GM21381 (cell line): ENCODE measurements at regions not wholly inside any gene's neighbourhood (a gene's known extent, or its start where the extent isn't known, plus 50 kb on each side); places are given as distances from the start of the nearest gene placed in this dataset.
"Not testable (repeated sequence)": the region's sequence is repeated elsewhere in the genome, so short reads cannot be mapped to it uniquely, and the experiment has no call there.

ENCODE experiments used
- ATAC-seq: cut with Tn5 transposase; IDR thresholded peaks from one replicate; pipeline ENCODE4 v1.9.1; 2021; ENCODE audit warnings: mild to moderate bottlenecking, moderate library complexity; ENCODE audit not compliant: unreplicated experiment

GRCh38 chr9:42430674-42431615 is 247.5 kb downstream of the SPATA31A6 start:
- ATAC-seq, result not testable (repeated sequence)

GRCh38 chr9:42431616-42432010 is 248.2 kb downstream of the SPATA31A6 start:
- not testable (repeated sequence) for ATAC-seq

GRCh38 chr9:42434844-42435714 is 251.6 kb downstream of the SPATA31A6 start:
- not testable (repeated sequence) for ATAC-seq

- not testable (repeated sequence) for ATAC-seq
Observed at GRCh38 chr9:42435715-42436342, 252.4 kb downstream of the SPATA31A6 start.

GRCh38 chr9:42437057-42437759 is 253.7 kb downstream of the SPATA31A6 start:
- not testable (repeated sequence) for ATAC-seq

- ATAC-seq, result not testable (repeated sequence)
Observed at GRCh38 chr9:42442680-42443079, 259.2 kb downstream of the SPATA31A6 start.

GRCh38 chr9:42443414-42443813 is 260.0 kb downstream of the SPATA31A6 start:
- ATAC-seq, result peak; percentile 77

GRCh38 chr9:42461436-42461835 is 278.0 kb downstream of the SPATA31A6 start:
- ATAC-seq, result not testable (repeated sequence)

- ATAC-seq, result not testable (repeated sequence)
Observed at GRCh38 chr9:42461863-42462262, 278.4 kb downstream of the SPATA31A6 start.

- not testable (repeated sequence) for ATAC-seq
Observed at GRCh38 chr9:42463981-42464380, 280.5 kb downstream of the SPATA31A6 start.

GRCh38 chr9:42470577-42470976 is 287.1 kb downstream of the SPATA31A6 start:
- not testable (repeated sequence) for ATAC-seq

GRCh38 chr9:42490989-42491388 is 307.5 kb downstream of the SPATA31A6 start:
- not testable (repeated sequence) for ATAC-seq

- not testable (repeated sequence) for ATAC-seq
Observed at GRCh38 chr9:42502620-42503264, 319.3 kb downstream of the SPATA31A6 start.

GRCh38 chr9:42508111-42508510 is 324.7 kb downstream of the SPATA31A6 start:
- ATAC-seq, result not testable (repeated sequence)

GRCh38 chr9:42513535-42513934 is 330.1 kb downstream of the SPATA31A6 start:
- not testable (repeated sequence) for ATAC-seq

GRCh38 chr9:42534325-42534983 is 351.0 kb downstream of the SPATA31A6 start:
- not testable (repeated sequence) for ATAC-seq

GRCh38 chr9:42534984-42535325 is 351.5 kb downstream of the SPATA31A6 start:
- ATAC-seq, result peak; percentile 79

- ATAC-seq, result peak; percentile 88
Observed at GRCh38 chr9:42550789-42551357, 367.4 kb downstream of the SPATA31A6 start.

- not testable (repeated sequence) for ATAC-seq
Observed at GRCh38 chr9:42568530-42568929, 385.1 kb downstream of the SPATA31A6 start.
